Stimulated activated CD4-positive, alpha-beta T cell treated with anti-CD3 and anti-CD28 coated beads, Interleukin-2, amount 100 ng/mL, for 24 hours (primary cell): ENCODE measurements at regions not wholly inside any gene's neighbourhood (a gene's known extent, or its start where the extent isn't known, plus 50 kb on each side); places are given as distances from the start of the nearest gene placed in this dataset.
"Not testable (repeated sequence)": the region's sequence is repeated elsewhere in the genome, so short reads cannot be mapped to it uniquely, and the experiment has no call there.

Experiments used
- DNase-seq, 2 donors: peaks; one replicate each; pipeline ENCODE4 v3.0.0-alpha.2; 2020

- DNase-seq = not testable (repeated sequence)
These were observed 471.9 kb downstream of the FOXD4L5 start for GRCh38 chr9:64813072-64813471.

GRCh38 chr9:64778667-64779066, 506.3 kb downstream of the FOXD4L5 start:
- not testable (repeated sequence) for DNase-seq

- DNase-seq = not testable (repeated sequence)
These were observed 508.7 kb downstream of the FOXD4L5 start for GRCh38 chr9:64776269-64776668.

GRCh38 chr9:64774813-64775793, 509.9 kb downstream of the FOXD4L5 start:
- DNase-seq = peak; percentile 6 to 17

- peak in 1 of 2 donors; percentile 1 for DNase-seq
These were observed 510.8 kb downstream of the FOXD4L5 start for GRCh38 chr9:64774004-64774812.

- peak in 1 of 2 donors; percentile 3 for DNase-seq
These were observed 511.5 kb downstream of the FOXD4L5 start for GRCh38 chr9:64773491-64773931.

GRCh38 chr9:64772751-64773331, 512.2 kb downstream of the FOXD4L5 start:
- DNase-seq = peak in 1 of 2 donors; percentile 1

GRCh38 chr9:64772123-64772736, 512.8 kb downstream of the FOXD4L5 start:
- DNase-seq = peak in 1 of 2 donors; percentile 5
